Mammary epithelial cell (primary cell): ENCODE measurements at regions not wholly inside any gene's neighbourhood (a gene's known extent, or its start where the extent isn't known, plus 50 kb on each side); places are given as distances from the start of the nearest gene placed in this dataset.

Experiments
- CTCF ChIP-seq, 2 donors: IDR thresholded peaks in 1 of 2; conservative IDR thresholded peaks in 1 of 2; 2 replicates each; pipeline ENCODE4 v1.5.1; 2011 to 2012; ENCODE audit warnings: inconsistent platforms in 2 of 2, low read length in 2 of 2, mild to moderate bottlenecking in 2 of 2, control low read depth in 1 of 2, low read depth in 1 of 2; ENCODE audit not compliant: insufficient read depth in 1 of 2; ENCODE audit errors: extremely low read depth in 1 of 2
- EZH2 ChIP-seq: IDR thresholded peaks from 2 replicates; pipeline ENCODE4 v1.6.1; 2012; ENCODE audit warnings: low read length, inconsistent platforms, borderline replicate concordance

DNA sequence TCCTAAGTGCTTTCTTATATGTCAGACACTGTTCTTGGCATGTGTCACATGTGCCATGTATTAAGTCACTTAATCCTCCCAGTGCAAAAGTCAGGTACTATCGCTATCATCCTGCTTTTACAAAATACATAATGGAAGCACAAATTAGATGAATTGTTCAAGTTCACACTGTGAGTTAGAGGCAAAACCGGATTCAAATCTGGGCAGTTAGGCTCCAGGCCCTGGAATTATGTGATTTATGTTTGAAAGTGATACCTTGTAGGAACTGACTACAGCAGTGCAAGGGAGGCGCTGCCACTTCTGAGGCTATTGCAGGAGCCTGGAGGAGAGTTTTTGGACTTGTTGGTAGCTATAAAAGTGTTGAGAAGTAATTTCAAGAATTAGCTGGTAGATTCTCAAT lies 358.3 kb downstream of the HLX start:
- no peak for TF ChIP-seq CTCF (conservative IDR thresholded peaks at IDR 0.05 in 1 of 2, IDR thresholded peaks at IDR 0.05 in 1 of 2; ENCODE audit: extremely low read depth in 1 of 2, insufficient read depth in 1 of 2, low read depth in 1 of 2, low read length in 2 of 2)
- TF ChIP-seq EZH2, result no peak
